ENCODE measurements at regions not wholly inside any gene's neighbourhood (a gene's known extent, or its start where the extent isn't known, plus 50 kb on each side); places are given as distances from the start of the nearest gene placed in this dataset.

- 80% methylated on average over 2 of the region's 2 CpGs for WGBS
- Histone ChIP-seq H3K4me3 (ENCODE audit: insufficient read depth in 1 of 2, low read depth in 1 of 2, low read length in 2 of 2) (no peak overlapping the region), H3K4ac (ENCODE audit: low read depth in 1 of 2, low read length in 2 of 2) (no peak overlapping the region), H3K18ac (ENCODE audit: low read depth in 1 of 2, low read length in 2 of 2) (no peak overlapping the region), H2AK5ac (ENCODE audit: low read length, severe bottlenecking) (no peak overlapping the region), H2AFZ (ENCODE audit: low read depth, low read length) (no peak overlapping the region), H3K27me3 (ENCODE audit: control insufficient read depth in 1 of 2, insufficient read depth in 1 of 2, low read length in 2 of 2) (no peaks in the 10 kb centered on the region), H2BK12ac (ENCODE audit: low read length in 2 of 2) (no peak overlapping the region), H2BK15ac (ENCODE audit: low read depth, poor library complexity, severe bottlenecking) (no peak overlapping the region), H4K8ac (ENCODE audit: low read length) (no peak overlapping the region), H3K79me1 (replicated peaks; ENCODE audit: low read length, poor library complexity, severe bottlenecking) (no peaks in the 10 kb centered on the region), H4K91ac (ENCODE audit: low read length) (no peak overlapping the region), H3K9ac (ENCODE audit: low read length) (no peak overlapping the region), H3K36me3 (ENCODE audit: control insufficient read depth in 1 of 2, insufficient read depth in 2 of 2, low read depth in 1 of 2, low read length in 2 of 2) (peaks cover 0 to 2% of the 10 kb centered on the region in 2 experiments), H3K4me2 (ENCODE audit: low read length, poor library complexity, severe bottlenecking) (no peak overlapping the region), H3K9me3 (ENCODE audit: control insufficient read depth, low read length) (peaks cover 39% of the 10 kb centered on the region), H3K14ac (ENCODE audit: low read length in 2 of 2) (no peak overlapping the region), H3K27ac (ENCODE audit: low read length, poor library complexity, severe bottlenecking) (no peak overlapping the region), H3K23ac (ENCODE audit: low read length in 2 of 2) (no peak overlapping the region), H2BK120ac (ENCODE audit: low read depth, low read length) (no peak overlapping the region), H3K4me1 (ENCODE audit: control insufficient read depth, insufficient read depth, low read depth, low read length) (no peaks in the 10 kb centered on the region), H2BK5ac (ENCODE audit: low read depth, low read length, poor library complexity, severe bottlenecking) (no peak overlapping the region)
- DNase-seq, result no peak
These were observed 363.6 kb upstream of the ARPP21 start for GRCh38 chr3:35275768-35276167.

- 70% methylated on average over 1 of the region's 1 CpG for WGBS
- Histone ChIP-seq H3K18ac (ENCODE audit: low read depth in 1 of 2, low read length in 2 of 2) (no peak overlapping the region), H3K79me1 (replicated peaks; ENCODE audit: low read length, poor library complexity, severe bottlenecking) (no peaks in the 10 kb centered on the region), H3K23ac (ENCODE audit: low read length in 2 of 2) (no peak overlapping the region), H2BK12ac (ENCODE audit: low read length in 2 of 2) (no peak overlapping the region), H3K9me3 (ENCODE audit: control insufficient read depth, low read length) (peaks cover 39% of the 10 kb centered on the region), H4K91ac (ENCODE audit: low read length) (no peak overlapping the region), H3K4ac (ENCODE audit: low read depth in 1 of 2, low read length in 2 of 2) (no peak overlapping the region), H2BK120ac (ENCODE audit: low read depth, low read length) (no peak overlapping the region), H3K4me2 (ENCODE audit: low read length, poor library complexity, severe bottlenecking) (no peak overlapping the region), H3K4me1 (ENCODE audit: control insufficient read depth, insufficient read depth, low read depth, low read length) (no peaks in the 10 kb centered on the region), H3K27ac (ENCODE audit: low read length, poor library complexity, severe bottlenecking) (no peak overlapping the region), H3K36me3 (ENCODE audit: control insufficient read depth in 1 of 2, insufficient read depth in 2 of 2, low read depth in 1 of 2, low read length in 2 of 2) (peaks cover 0 to 2% of the 10 kb centered on the region in 2 experiments), H3K14ac (ENCODE audit: low read length in 2 of 2) (peak overlapping the region in 1 of 2 experiments; percentile 71), H3K9ac (ENCODE audit: low read length) (no peak overlapping the region), H3K27me3 (ENCODE audit: control insufficient read depth in 1 of 2, insufficient read depth in 1 of 2, low read length in 2 of 2) (no peaks in the 10 kb centered on the region), H4K8ac (ENCODE audit: low read length) (no peak overlapping the region), H2AFZ (ENCODE audit: low read depth, low read length) (no peak overlapping the region), H2BK5ac (ENCODE audit: low read depth, low read length, poor library complexity, severe bottlenecking) (no peak overlapping the region), H2AK5ac (ENCODE audit: low read length, severe bottlenecking) (no peak overlapping the region), H2BK15ac (ENCODE audit: low read depth, poor library complexity, severe bottlenecking) (no peak overlapping the region), H3K4me3 (ENCODE audit: insufficient read depth in 1 of 2, low read depth in 1 of 2, low read length in 2 of 2) (no peak overlapping the region)
- no peak for DNase-seq
These were observed 362.8 kb upstream of the ARPP21 start for GRCh38 chr3:35276568-35276967.

GRCh38 chr3:35291471-35292236 is 347.7 kb upstream of the ARPP21 start:
- no peak overlapping the region for H4K91ac ChIP-seq (ENCODE audit: low read length)
- H2BK15ac ChIP-seq (ENCODE audit: low read depth, poor library complexity, severe bottlenecking), result no peak overlapping the region
- H3K79me1 ChIP-seq (replicated peaks; ENCODE audit: low read length, poor library complexity, severe bottlenecking), result no peaks in the 10 kb centered on the region
- H3K4ac ChIP-seq (ENCODE audit: low read depth in 1 of 2, low read length in 2 of 2), result no peak overlapping the region
- H2AK5ac ChIP-seq (ENCODE audit: low read length, severe bottlenecking), result no peak overlapping the region
- H3K14ac ChIP-seq (ENCODE audit: low read length in 2 of 2), result no peak overlapping the region
- H2BK120ac ChIP-seq (ENCODE audit: low read depth, low read length), result no peak overlapping the region
- no peak overlapping the region for H3K4me2 ChIP-seq (ENCODE audit: low read length, poor library complexity, severe bottlenecking)
- no peaks in the 10 kb centered on the region for H3K27me3 ChIP-seq (ENCODE audit: control insufficient read depth in 1 of 2, insufficient read depth in 1 of 2, low read length in 2 of 2)
- DNase-seq, result no peak
- WGBS, result 73% methylated on average over 3 of the region's 4 CpGs
- no peaks in the 10 kb centered on the region for H3K36me3 ChIP-seq (ENCODE audit: control insufficient read depth in 1 of 2, insufficient read depth in 2 of 2, low read depth in 1 of 2, low read length in 2 of 2)
- peaks cover 10% of the 10 kb centered on the region for H3K9me3 ChIP-seq (ENCODE audit: control insufficient read depth, low read length)
- no peak overlapping the region for H2AFZ ChIP-seq (ENCODE audit: low read depth, low read length)
- no peak overlapping the region for H2BK12ac ChIP-seq (ENCODE audit: low read length in 2 of 2)
- H2BK5ac ChIP-seq (ENCODE audit: low read depth, low read length, poor library complexity, severe bottlenecking), result no peak overlapping the region
- H4K8ac ChIP-seq (ENCODE audit: low read length), result no peak overlapping the region
- H3K4me1 ChIP-seq (ENCODE audit: control insufficient read depth, insufficient read depth, low read depth, low read length), result no peaks in the 10 kb centered on the region
- H3K4me3 ChIP-seq (ENCODE audit: insufficient read depth in 1 of 2, low read depth in 1 of 2, low read length in 2 of 2), result no peak overlapping the region
- no peak overlapping the region for H3K9ac ChIP-seq (ENCODE audit: low read length)
- H3K18ac ChIP-seq (ENCODE audit: low read depth in 1 of 2, low read length in 2 of 2), result no peak overlapping the region
- no peak overlapping the region for H3K23ac ChIP-seq (ENCODE audit: low read length in 2 of 2)
- no peak overlapping the region for H3K27ac ChIP-seq (ENCODE audit: low read length, poor library complexity, severe bottlenecking)

- H2BK12ac ChIP-seq (ENCODE audit: low read length in 2 of 2), result no peak overlapping the region
- WGBS, result 76% methylated on average over 3 of the region's 3 CpGs
- H3K4me1 ChIP-seq (ENCODE audit: control insufficient read depth, insufficient read depth, low read depth, low read length), result no peaks in the 10 kb centered on the region
- H3K79me1 ChIP-seq (replicated peaks; ENCODE audit: low read length, poor library complexity, severe bottlenecking), result no peaks in the 10 kb centered on the region
- no peak overlapping the region for H3K27ac ChIP-seq (ENCODE audit: low read length, poor library complexity, severe bottlenecking)
- no peak overlapping the region for H2BK15ac ChIP-seq (ENCODE audit: low read depth, poor library complexity, severe bottlenecking)
- H3K9ac ChIP-seq (ENCODE audit: low read length), result no peak overlapping the region
- no peaks in the 10 kb centered on the region for H3K36me3 ChIP-seq (ENCODE audit: control insufficient read depth in 1 of 2, insufficient read depth in 2 of 2, low read depth in 1 of 2, low read length in 2 of 2)
- no peak overlapping the region for H2AFZ ChIP-seq (ENCODE audit: low read depth, low read length)
- no peak overlapping the region for H2AK5ac ChIP-seq (ENCODE audit: low read length, severe bottlenecking)
- no peak overlapping the region for H3K4me3 ChIP-seq (ENCODE audit: insufficient read depth in 1 of 2, low read depth in 1 of 2, low read length in 2 of 2)
- no peak overlapping the region for H3K4ac ChIP-seq (ENCODE audit: low read depth in 1 of 2, low read length in 2 of 2)
- H3K14ac ChIP-seq (ENCODE audit: low read length in 2 of 2), result no peak overlapping the region
- no peak overlapping the region for H3K18ac ChIP-seq (ENCODE audit: low read depth in 1 of 2, low read length in 2 of 2)
- no peak overlapping the region for H4K8ac ChIP-seq (ENCODE audit: low read length)
- H3K23ac ChIP-seq (ENCODE audit: low read length in 2 of 2), result no peak overlapping the region
- no peak overlapping the region for H3K4me2 ChIP-seq (ENCODE audit: low read length, poor library complexity, severe bottlenecking)
- H2BK5ac ChIP-seq (ENCODE audit: low read depth, low read length, poor library complexity, severe bottlenecking), result no peak overlapping the region
- H4K91ac ChIP-seq (ENCODE audit: low read length), result no peak overlapping the region
- H3K9me3 ChIP-seq (ENCODE audit: control insufficient read depth, low read length), result peaks cover 10% of the 10 kb centered on the region
- no peak overlapping the region for H2BK120ac ChIP-seq (ENCODE audit: low read depth, low read length)
- no peak for DNase-seq
- no peaks in the 10 kb centered on the region for H3K27me3 ChIP-seq (ENCODE audit: control insufficient read depth in 1 of 2, insufficient read depth in 1 of 2, low read length in 2 of 2)
These were observed 346.8 kb upstream of the ARPP21 start for GRCh38 chr3:35292568-35292967.

Data from mesenchymal stem cell (in vitro differentiated cells and primary cell).